ENCODE measurements at regions not wholly inside any gene's neighbourhood (a gene's known extent, or its start where the extent isn't known, plus 50 kb on each side); places are given as distances from the start of the nearest gene placed in this dataset.
"Not testable (repeated sequence)": the region's sequence is repeated elsewhere in the genome, so short reads cannot be mapped to it uniquely, and the experiment has no call there.

DNA sequence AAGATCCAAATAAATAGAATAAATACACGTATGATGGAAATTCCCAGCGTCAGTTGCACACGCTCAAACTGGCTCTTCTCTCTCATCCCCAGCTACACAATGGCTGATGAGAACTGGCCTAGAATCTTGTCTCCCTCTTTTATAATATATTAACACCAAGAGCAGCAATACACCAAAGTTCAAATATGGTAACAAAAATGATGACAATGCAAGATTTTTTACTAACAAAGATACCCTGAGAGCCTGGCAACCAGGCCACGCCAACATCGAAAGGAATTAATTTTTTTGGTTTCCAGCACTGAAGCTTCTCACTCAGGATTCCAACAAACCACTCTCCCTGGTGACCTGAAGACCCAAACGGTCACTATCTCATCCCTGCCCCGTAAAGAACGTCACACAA, 302.7 kb upstream of the ID2 start:
- CTCF ChIA-PET: no interaction called here
- intact Hi-C loops (cut with micrococcal nuclease): no loop called here
- Mint-ChIP-seq H3K27ac (no peak overlapping the region), H3K4me3 (no peak overlapping the region), H3K4me1 (ENCODE audit: low read depth) (peaks cover 30% of the 10 kb centered on the region), H3K9me3 (peaks cover 1% of the 10 kb centered on the region), H3K27me3 (no peaks in the 10 kb centered on the region), H3K36me3 (ENCODE audit: low read depth) (no peaks in the 10 kb centered on the region)
- ATAC-seq (no peak), DNase-seq (no peak)
- TF ChIP-seq, protein P1, sequence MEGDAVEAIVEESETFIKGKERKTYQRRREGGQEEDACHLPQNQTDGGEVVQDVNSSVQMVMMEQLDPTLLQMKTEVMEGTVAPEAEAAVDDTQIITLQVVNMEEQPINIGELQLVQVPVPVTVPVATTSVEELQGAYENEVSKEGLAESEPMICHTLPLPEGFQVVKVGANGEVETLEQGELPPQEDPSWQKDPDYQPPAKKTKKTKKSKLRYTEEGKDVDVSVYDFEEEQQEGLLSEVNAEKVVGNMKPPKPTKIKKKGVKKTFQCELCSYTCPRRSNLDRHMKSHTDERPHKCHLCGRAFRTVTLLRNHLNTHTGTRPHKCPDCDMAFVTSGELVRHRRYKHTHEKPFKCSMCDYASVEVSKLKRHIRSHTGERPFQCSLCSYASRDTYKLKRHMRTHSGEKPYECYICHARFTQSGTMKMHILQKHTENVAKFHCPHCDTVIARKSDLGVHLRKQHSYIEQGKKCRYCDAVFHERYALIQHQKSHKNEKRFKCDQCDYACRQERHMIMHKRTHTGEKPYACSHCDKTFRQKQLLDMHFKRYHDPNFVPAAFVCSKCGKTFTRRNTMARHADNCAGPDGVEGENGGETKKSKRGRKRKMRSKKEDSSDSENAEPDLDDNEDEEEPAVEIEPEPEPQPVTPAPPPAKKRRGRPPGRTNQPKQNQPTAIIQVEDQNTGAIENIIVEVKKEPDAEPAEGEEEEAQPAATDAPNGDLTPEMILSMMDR (IDR thresholded peaks at IDR 0.05): no peak
- POLR2A ChIA-PET: interaction anchor here (0.7 to 1.5 kb wide), 3 partner anchors 34 to 354 kb away, joined by 3 to 4 read pairs (median 3); no protein-coding TSS in a partner anchor

DNA sequence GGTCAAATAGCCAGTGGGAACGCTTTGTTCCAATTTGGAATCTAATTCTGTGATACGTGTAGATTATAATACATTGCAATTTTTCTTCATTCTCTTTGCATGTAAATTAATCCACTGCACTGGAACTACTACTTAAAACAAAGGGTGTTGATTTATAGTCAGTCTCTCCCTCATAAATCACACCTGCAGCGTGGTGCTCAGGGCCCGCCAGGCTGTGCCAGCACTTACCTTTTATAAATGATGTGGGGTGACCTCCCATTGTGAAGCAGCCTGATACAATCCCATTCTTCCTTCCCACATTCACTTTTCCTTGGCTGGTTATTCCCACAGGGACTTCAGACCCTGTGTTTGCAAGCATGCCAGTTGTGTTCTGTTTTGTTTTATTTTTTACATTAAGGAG, 302.3 kb upstream of the ID2 start:
- no peaks in the 10 kb centered on the region for H3K27me3 Mint-ChIP-seq
- H3K4me3 Mint-ChIP-seq: no peak overlapping the region
- ChIA-PET POLR2A (interaction anchor here (0.7 to 1.5 kb wide), 2 partner anchors 74 to 354 kb away, joined by 3 to 4 read pairs; no protein-coding TSS in a partner anchor), CTCF (interaction anchor here (1.2 kb wide), 1 partner anchor 9 kb away, joined by 3 read pairs; no protein-coding TSS in a partner anchor)
- no peak for DNase-seq
- no peak overlapping the region for H3K27ac Mint-ChIP-seq
- peaks cover 34% of the 10 kb centered on the region for H3K4me1 Mint-ChIP-seq (ENCODE audit: low read depth)
- ATAC-seq: no peak
- peaks cover 1% of the 10 kb centered on the region for H3K9me3 Mint-ChIP-seq
- no peaks in the 10 kb centered on the region for H3K36me3 Mint-ChIP-seq (ENCODE audit: low read depth)
- intact Hi-C loops (cut with micrococcal nuclease): no loop called here
- TF ChIP-seq, protein P1 (IDR thresholded peaks at IDR 0.05): no peak

DNA sequence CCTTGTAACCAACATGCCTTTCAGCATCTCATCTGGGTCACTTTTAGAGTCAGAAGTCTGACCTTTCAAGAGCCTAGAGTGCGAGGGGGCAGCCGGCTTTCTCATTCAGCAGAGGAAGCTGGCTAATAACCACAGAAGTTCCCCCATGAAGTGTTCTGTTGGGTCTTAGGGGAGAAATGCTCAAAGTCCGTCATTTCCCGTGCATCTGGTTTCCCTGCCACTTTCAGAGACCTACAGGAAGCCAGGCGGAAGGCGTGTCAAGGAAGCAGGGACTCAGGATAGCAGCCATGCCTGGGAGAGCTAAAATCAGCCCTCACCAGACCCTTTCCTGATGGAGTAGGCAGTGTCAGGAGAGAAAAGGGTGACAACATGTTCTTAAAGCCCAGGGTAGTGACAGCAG, 301.8 kb upstream of the ID2 start:
- peaks cover 1% of the 10 kb centered on the region for H3K9me3 Mint-ChIP-seq
- ATAC-seq: no peak
- peaks cover 36% of the 10 kb centered on the region for H3K4me1 Mint-ChIP-seq (ENCODE audit: low read depth)
- H3K27ac Mint-ChIP-seq: no peak overlapping the region
- H3K36me3 Mint-ChIP-seq (ENCODE audit: low read depth): no peaks in the 10 kb centered on the region
- H3K27me3 Mint-ChIP-seq: no peaks in the 10 kb centered on the region
- H3K4me3 Mint-ChIP-seq: no peak overlapping the region
- intact Hi-C loops (cut with micrococcal nuclease): no loop called here
- TF ChIP-seq, protein P1 (IDR thresholded peaks at IDR 0.05): no peak
- POLR2A ChIA-PET: interaction anchor here (1.5 kb wide), 1 partner anchor 74 kb away, joined by 4 read pairs; no protein-coding TSS in a partner anchor
- CTCF ChIA-PET: interaction anchor here (1.2 kb wide), 1 partner anchor 9 kb away, joined by 3 read pairs; no protein-coding TSS in a partner anchor
- no peak for DNase-seq

DNA sequence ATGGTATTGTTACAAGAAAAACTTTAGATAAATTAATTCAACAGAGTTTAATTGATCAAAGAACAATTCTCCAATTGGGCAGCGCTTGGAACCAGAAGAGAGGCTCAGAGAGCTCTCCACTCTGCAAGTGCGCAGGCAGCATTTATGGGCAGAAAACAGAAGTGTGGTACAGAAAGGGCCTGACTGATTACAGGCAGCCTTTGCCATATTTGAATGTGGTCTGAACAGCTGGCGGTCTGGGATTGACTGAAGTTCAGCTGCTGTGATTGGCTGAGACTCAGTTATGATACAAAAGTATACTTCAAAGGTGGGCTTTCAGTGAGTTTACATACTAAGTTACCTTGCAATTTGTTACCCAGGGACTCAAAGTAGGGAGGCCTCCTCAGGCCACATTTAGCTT, 301.3 kb upstream of the ID2 start:
- no peaks in the 10 kb centered on the region for H3K27me3 Mint-ChIP-seq
- TF ChIP-seq, protein P1 (IDR thresholded peaks at IDR 0.05): no peak
- DNase-seq (no peak), ATAC-seq (no peak)
- peaks cover 2% of the 10 kb centered on the region for H3K9me3 Mint-ChIP-seq
- H3K36me3 Mint-ChIP-seq (ENCODE audit: low read depth): no peaks in the 10 kb centered on the region
- intact Hi-C loops (cut with micrococcal nuclease): no loop called here
- ChIA-PET CTCF (interaction anchor here (1.2 kb wide), 1 partner anchor 8 kb away, joined by 3 read pairs; no protein-coding TSS in a partner anchor), POLR2A (no interaction called here)
- H3K4me1 Mint-ChIP-seq (ENCODE audit: low read depth): peaks cover 36% of the 10 kb centered on the region
- H3K27ac Mint-ChIP-seq: no peak overlapping the region
- no peak overlapping the region for H3K4me3 Mint-ChIP-seq

DNA sequence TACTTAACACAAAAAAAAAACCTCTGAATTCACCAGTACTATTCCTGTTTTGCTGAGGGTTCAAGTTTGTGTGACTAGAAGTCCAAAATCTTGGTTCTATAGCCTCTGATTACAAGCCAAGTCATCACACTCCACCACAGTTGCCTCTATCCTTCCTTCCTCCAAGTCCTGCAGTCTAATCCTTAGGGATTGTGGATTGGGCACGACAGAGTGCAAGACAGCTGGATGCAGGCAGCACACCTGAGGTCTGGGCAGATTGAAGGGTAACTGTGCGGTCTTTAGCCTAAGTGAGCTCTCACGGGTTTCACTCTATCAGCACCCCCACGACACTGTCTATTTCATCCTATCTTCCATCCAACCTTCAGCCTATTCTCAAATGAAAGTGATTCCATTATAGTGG, 299.4 kb upstream of the ID2 start:
- peaks cover 25% of the 10 kb centered on the region for H3K4me1 Mint-ChIP-seq (ENCODE audit: low read depth)
- intact Hi-C loops (cut with micrococcal nuclease): no loop called here
- ChIA-PET POLR2A (no interaction called here), CTCF (interaction anchor here (1.6 kb wide), 1 partner anchor 311 kb away, joined by 4 read pairs; no protein-coding TSS in a partner anchor)
- peaks cover 1% of the 10 kb centered on the region for H3K9me3 Mint-ChIP-seq
- H3K27me3 Mint-ChIP-seq: no peaks in the 10 kb centered on the region
- TF ChIP-seq, protein P1 (IDR thresholded peaks at IDR 0.05): no peak
- ATAC-seq (no peak), DNase-seq (no peak)
- no peak overlapping the region for H3K4me3 Mint-ChIP-seq
- no peak overlapping the region for H3K27ac Mint-ChIP-seq
- H3K36me3 Mint-ChIP-seq (ENCODE audit: low read depth): no peaks in the 10 kb centered on the region

DNA sequence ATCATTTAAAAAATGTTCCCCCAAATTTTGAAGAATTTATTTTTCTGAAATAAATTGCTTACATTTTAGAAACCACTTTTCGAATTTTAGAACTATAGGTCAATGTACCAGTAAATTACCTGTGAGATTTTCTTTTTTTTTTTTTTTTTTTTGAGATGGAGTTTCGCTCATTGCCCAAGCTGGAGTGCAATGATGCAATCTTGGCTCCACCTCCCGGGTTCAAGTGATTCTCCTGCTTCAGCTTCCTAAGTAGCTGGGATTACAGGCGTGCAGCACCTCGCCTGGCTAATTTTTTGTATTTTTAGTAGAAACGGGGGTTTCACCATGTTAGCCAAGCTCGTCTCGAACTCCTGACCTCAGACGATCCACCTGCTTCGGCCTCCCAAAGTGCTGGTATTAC, 295.1 kb upstream of the ID2 start:
- DNase-seq; H3K9me3 Mint-ChIP-seq; intact Hi-C loops (cut with micrococcal nuclease); POLR2A ChIA-PET; H3K27me3 Mint-ChIP-seq; H3K27ac Mint-ChIP-seq; CTCF ChIA-PET; H3K4me3 Mint-ChIP-seq; ATAC-seq; H3K36me3 Mint-ChIP-seq (ENCODE audit: low read depth): not testable (repeated sequence)
- H3K4me1 Mint-ChIP-seq (ENCODE audit: low read depth): peaks cover 13% of the 10 kb centered on the region
